ENCODE measurements at regions not wholly inside any gene's neighbourhood (a gene's known extent, or its start where the extent isn't known, plus 50 kb on each side); places are given as distances from the start of the nearest gene placed in this dataset.

DNA sequence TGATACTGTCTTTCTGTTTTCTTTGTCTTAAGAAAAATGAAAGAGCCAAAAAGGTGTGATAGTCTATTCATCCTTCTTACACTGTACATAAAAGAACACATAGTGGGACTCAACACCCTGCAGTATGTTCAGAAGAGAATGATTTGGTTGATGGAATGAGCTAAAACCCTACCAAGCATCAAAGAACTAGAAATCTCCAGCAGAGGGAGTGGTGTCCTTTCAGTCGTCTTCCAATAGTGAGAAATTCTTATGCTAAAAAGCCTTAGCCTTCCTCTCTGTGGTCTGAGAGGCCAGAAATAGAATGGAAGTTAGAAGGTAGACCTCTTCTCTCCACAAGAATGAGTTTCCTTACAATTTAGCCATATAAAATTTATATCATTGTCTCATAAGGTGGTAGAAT is 393.4 kb upstream of the SEL1L start:
- ChIA-PET POLR2A (no interaction called here), CTCF (interaction anchor here (0.6 to 1.8 kb wide), 19 partner anchors 9 to 299 kb away, joined by 3 to 14 read pairs (median 3); no protein-coding TSS in a partner anchor)
- no peaks in the 10 kb centered on the region for H3K36me3 Mint-ChIP-seq
- no peak overlapping the region for H3K4me3 Mint-ChIP-seq
- H3K4me1 Mint-ChIP-seq = peaks cover 5% of the 10 kb centered on the region
- H3K27me3 Mint-ChIP-seq (ENCODE audit: low read depth) = no peaks in the 10 kb centered on the region
- no peak overlapping the region for H3K27ac Mint-ChIP-seq
- ATAC-seq = peak; percentile 87
- DNase-seq (ENCODE audit: low spot score) = no peak
- no peaks in the 10 kb centered on the region for H3K9me3 Mint-ChIP-seq
- TF ChIP-seq, protein P1, sequence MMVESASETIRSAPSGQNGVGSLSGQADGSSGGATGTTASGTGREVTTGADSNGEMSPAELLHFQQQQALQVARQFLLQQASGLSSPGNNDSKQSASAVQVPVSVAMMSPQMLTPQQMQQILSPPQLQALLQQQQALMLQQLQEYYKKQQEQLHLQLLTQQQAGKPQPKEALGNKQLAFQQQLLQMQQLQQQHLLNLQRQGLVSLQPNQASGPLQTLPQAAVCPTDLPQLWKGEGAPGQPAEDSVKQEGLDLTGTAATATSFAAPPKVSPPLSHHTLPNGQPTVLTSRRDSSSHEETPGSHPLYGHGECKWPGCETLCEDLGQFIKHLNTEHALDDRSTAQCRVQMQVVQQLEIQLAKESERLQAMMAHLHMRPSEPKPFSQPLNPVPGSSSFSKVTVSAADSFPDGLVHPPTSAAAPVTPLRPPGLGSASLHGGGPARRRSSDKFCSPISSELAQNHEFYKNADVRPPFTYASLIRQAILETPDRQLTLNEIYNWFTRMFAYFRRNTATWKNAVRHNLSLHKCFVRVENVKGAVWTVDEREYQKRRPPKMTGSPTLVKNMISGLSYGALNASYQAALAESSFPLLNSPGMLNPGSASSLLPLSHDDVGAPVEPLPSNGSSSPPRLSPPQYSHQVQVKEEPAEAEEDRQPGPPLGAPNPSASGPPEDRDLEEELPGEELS (CRISPR knock-in tag; IDR thresholded peaks at IDR 0.05) = no peak
- TF ChIP-seq, protein P2, sequence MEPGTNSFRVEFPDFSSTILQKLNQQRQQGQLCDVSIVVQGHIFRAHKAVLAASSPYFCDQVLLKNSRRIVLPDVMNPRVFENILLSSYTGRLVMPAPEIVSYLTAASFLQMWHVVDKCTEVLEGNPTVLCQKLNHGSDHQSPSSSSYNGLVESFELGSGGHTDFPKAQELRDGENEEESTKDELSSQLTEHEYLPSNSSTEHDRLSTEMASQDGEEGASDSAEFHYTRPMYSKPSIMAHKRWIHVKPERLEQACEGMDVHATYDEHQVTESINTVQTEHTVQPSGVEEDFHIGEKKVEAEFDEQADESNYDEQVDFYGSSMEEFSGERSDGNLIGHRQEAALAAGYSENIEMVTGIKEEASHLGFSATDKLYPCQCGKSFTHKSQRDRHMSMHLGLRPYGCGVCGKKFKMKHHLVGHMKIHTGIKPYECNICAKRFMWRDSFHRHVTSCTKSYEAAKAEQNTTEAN (CRISPR knock-in tag; IDR thresholded peaks at IDR 0.05) = no peak
- no peak for TF ChIP-seq GRHL2 (CRISPR knock-in tag; IDR thresholded peaks at IDR 0.05; ENCODE audit: insufficient replicate concordance, severe bottlenecking)
- TF ChIP-seq FOXP1 (CRISPR knock-in tag; IDR thresholded peaks at IDR 0.05; ENCODE audit: borderline replicate concordance) = no peak
- TF ChIP-seq, protein P3, sequence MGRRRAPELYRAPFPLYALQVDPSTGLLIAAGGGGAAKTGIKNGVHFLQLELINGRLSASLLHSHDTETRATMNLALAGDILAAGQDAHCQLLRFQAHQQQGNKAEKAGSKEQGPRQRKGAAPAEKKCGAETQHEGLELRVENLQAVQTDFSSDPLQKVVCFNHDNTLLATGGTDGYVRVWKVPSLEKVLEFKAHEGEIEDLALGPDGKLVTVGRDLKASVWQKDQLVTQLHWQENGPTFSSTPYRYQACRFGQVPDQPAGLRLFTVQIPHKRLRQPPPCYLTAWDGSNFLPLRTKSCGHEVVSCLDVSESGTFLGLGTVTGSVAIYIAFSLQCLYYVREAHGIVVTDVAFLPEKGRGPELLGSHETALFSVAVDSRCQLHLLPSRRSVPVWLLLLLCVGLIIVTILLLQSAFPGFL (CRISPR knock-in tag; IDR thresholded peaks at IDR 0.05; ENCODE audit: borderline replicate concordance) = no peak
- no peak for TF ChIP-seq SMAD4 (CRISPR knock-in tag; IDR thresholded peaks at IDR 0.05)
- no peak for TF ChIP-seq OVOL2 (CRISPR knock-in tag; IDR thresholded peaks at IDR 0.05; ENCODE audit: borderline replicate concordance)
- no peak for TF ChIP-seq ZNF121 (CRISPR knock-in tag; IDR thresholded peaks at IDR 0.05)

DNA sequence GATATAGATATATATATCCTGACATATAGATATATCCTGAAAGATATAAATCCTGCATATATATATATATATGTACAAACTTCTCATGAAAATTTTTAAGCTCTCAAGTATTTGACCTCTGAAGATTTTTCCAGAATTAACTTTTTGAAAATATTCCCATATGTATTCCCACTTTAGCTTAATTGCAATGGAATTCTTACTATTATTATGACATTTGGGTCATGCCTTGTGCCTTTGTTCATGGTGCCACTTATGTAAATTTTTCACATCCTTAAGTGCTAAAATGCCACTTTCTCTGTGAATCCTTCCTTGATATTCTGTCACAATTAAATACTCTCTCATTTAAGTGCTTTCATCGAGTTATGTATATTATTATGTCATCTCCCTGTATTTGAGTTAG is 398.2 kb upstream of the SEL1L start:
- CTCF ChIA-PET = no interaction called here

More for the DNA sequence above, 398.2 kb upstream of the SEL1L start:
- no peak overlapping the region for H3K27ac Mint-ChIP-seq
- no peak overlapping the region for H3K4me3 Mint-ChIP-seq
- DNase-seq (ENCODE audit: low spot score) = no peak
- H3K27me3 Mint-ChIP-seq (ENCODE audit: low read depth) = no peaks in the 10 kb centered on the region
- POLR2A ChIA-PET = no interaction called here
- no peak for ATAC-seq
- H3K4me1 Mint-ChIP-seq = peaks cover 17% of the 10 kb centered on the region
- no peaks in the 10 kb centered on the region for H3K9me3 Mint-ChIP-seq
- TF ChIP-seq, protein P4, sequence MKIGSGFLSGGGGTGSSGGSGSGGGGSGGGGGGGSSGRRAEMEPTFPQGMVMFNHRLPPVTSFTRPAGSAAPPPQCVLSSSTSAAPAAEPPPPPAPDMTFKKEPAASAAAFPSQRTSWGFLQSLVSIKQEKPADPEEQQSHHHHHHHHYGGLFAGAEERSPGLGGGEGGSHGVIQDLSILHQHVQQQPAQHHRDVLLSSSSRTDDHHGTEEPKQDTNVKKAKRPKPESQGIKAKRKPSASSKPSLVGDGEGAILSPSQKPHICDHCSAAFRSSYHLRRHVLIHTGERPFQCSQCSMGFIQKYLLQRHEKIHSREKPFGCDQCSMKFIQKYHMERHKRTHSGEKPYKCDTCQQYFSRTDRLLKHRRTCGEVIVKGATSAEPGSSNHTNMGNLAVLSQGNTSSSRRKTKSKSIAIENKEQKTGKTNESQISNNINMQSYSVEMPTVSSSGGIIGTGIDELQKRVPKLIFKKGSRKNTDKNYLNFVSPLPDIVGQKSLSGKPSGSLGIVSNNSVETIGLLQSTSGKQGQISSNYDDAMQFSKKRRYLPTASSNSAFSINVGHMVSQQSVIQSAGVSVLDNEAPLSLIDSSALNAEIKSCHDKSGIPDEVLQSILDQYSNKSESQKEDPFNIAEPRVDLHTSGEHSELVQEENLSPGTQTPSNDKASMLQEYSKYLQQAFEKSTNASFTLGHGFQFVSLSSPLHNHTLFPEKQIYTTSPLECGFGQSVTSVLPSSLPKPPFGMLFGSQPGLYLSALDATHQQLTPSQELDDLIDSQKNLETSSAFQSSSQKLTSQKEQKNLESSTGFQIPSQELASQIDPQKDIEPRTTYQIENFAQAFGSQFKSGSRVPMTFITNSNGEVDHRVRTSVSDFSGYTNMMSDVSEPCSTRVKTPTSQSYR (CRISPR knock-in tag; IDR thresholded peaks at IDR 0.05) = no peak
- TF ChIP-seq, protein P3 (CRISPR knock-in tag; IDR thresholded peaks at IDR 0.05; ENCODE audit: borderline replicate concordance) = no peak
- no peak for TF ChIP-seq CREM (CRISPR knock-in tag; IDR thresholded peaks at IDR 0.05)
- TF ChIP-seq ZNF396 (CRISPR knock-in tag; IDR thresholded peaks at IDR 0.05; ENCODE audit: borderline replicate concordance) = no peak
- TF ChIP-seq, protein P5, sequence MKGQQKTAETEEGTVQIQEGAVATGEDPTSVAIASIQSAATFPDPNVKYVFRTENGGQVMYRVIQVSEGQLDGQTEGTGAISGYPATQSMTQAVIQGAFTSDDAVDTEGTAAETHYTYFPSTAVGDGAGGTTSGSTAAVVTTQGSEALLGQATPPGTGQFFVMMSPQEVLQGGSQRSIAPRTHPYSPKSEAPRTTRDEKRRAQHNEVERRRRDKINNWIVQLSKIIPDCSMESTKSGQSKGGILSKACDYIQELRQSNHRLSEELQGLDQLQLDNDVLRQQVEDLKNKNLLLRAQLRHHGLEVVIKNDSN (CRISPR knock-in tag; IDR thresholded peaks at IDR 0.05) = no peak
- TF ChIP-seq TCF7 (CRISPR knock-in tag; IDR thresholded peaks at IDR 0.05; ENCODE audit: low read depth) = no peak
- TF ChIP-seq IRF2 (CRISPR knock-in tag; IDR thresholded peaks at IDR 0.05; ENCODE audit: borderline replicate concordance, low read depth) = no peak
- no peaks in the 10 kb centered on the region for H3K36me3 Mint-ChIP-seq

Data from WTC11 (cell line).